Gastrocnemius medialis (tissue), 4 donors: ENCODE measurements at regions not wholly inside any gene's neighbourhood (a gene's known extent, or its start where the extent isn't known, plus 50 kb on each side); places are given as distances from the start of the nearest gene placed in this dataset.
"Not testable (repeated sequence)": the region's sequence is repeated elsewhere in the genome, so short reads cannot be mapped to it uniquely, and the experiment has no call there.

Experiments used
- ATAC-seq, 2 donors: fragments of 150-250 bp; one replicate each; pipeline ENCODE4 v1.9.1; 2016
- DNase-seq, 2 donors: peaks; one replicate each; pipeline ENCODE4 v3.0.0-alpha.2; 2019
- H3K27ac ChIP-seq, 4 donors: fragments of 200-600 bp; sonication (generic); 1 replicate in 1 of 4; 2 replicates in 3 of 4; pipeline ENCODE4 v1.5.1; 2016 to 2018; ENCODE audit warnings: mild to moderate bottlenecking in 2 of 4, moderate library complexity in 1 of 4
- H3K27me3 ChIP-seq, 3 donors: fragments of 200-600 bp; sonication (generic) in 2 of 3; 1 replicate in 1 of 3; 2 replicates in 2 of 3; pipeline versions ENCODE4 v1.5.1 to v1.6.0; 2016 to 2019; ENCODE audit warnings: mild to moderate bottlenecking in 1 of 3, moderate library complexity in 1 of 3
- H3K36me3 ChIP-seq, 2 donors: fragments of 200-600 bp; sonication (generic) in 1 of 2; one replicate each; pipeline ENCODE4 v1.5.1; 2017 to 2018
- H3K4me1 ChIP-seq, 2 donors: fragments of 200-600 bp; sonication (generic) in 1 of 2; one replicate each; pipeline ENCODE4 v1.5.1; 2016 to 2017; ENCODE audit warnings: mild to moderate bottlenecking in 2 of 2
- H3K4me3 ChIP-seq, 4 donors: fragments of 200-600 bp; sonication (generic) in 3 of 4; 1 replicate in 1 of 4; 2 replicates in 3 of 4; pipeline ENCODE4 v1.5.1; 2016 to 2019; ENCODE audit warnings: mild to moderate bottlenecking in 2 of 4
- H3K9me3 ChIP-seq, 3 donors: fragments of 200-600 bp; sonication (generic) in 2 of 3; 1 replicate in 1 of 3; 2 replicates in 2 of 3; pipeline ENCODE4 v1.5.1; 2016 to 2019
- CTCF ChIP-seq, 5 experiments: fragments of 450-650 bp in 3 of 5; fragments of 200-600 bp in 2 of 5; sonication (generic) in 2 of 5; IDR thresholded peaks in 4 of 5; conservative IDR thresholded peaks in 1 of 5; 1 replicate in 4 of 5; 2 replicates in 1 of 5; pipeline ENCODE4 v1.5.1; 2016 to 2019; ENCODE audit warnings: antibody characterized with exemption in 5 of 5, mild to moderate bottlenecking in 3 of 5, moderate library complexity in 3 of 5
- POLR2A ChIP-seq, 2 donors: fragments of 450-650 bp; IDR thresholded peaks; one replicate each; pipeline ENCODE4 v1.6.1; 2017; ENCODE audit warnings: antibody characterized with exemption in 2 of 2, mild to moderate bottlenecking in 2 of 2, moderate library complexity in 2 of 2
- in situ Hi-C, 4 donors: fragments of 200-750 bp; cut with MboI; loops; one replicate each; pipeline versions ENCODE4 v1.15.0 to v1.8.0; 2017; ENCODE audit warnings: low sequenced_read_pairs in 4 of 4
- intact Hi-C: fragments of 100-400 bp; cut with DNase I; formaldehyde crosslinking; loops from one replicate; pipeline ENCODE4 v1.15.1; 2023; ENCODE audit warnings: low total_unique reads

- no peak for DNase-seq
- no peak overlapping the region for H3K27ac ChIP-seq
- in situ Hi-C loops (no loop called here), intact Hi-C loops (no loop called here)
- no peaks in the 10 kb centered on the region for H3K9me3 ChIP-seq
- no peaks in the 10 kb centered on the region for H3K36me3 ChIP-seq
- no peaks in the 10 kb centered on the region for H3K4me1 ChIP-seq
- no peak for TF ChIP-seq POLR2A (IDR thresholded peaks at IDR 0.05)
- no peak for TF ChIP-seq CTCF (IDR thresholded peaks at IDR 0.05 in 4 of 5, conservative IDR thresholded peaks at IDR 0.05 in 1 of 5)
- no peak overlapping the region for H3K4me3 ChIP-seq
- H3K27me3 ChIP-seq, result no peaks in the 10 kb centered on the region
- no peak for ATAC-seq
Measured at GRCh38 chr6:103335412-103335811, 1524.3 kb downstream of the HACE1 start.

- no peak overlapping the region for H3K27ac ChIP-seq
- H3K4me1 ChIP-seq, result no peaks in the 10 kb centered on the region
- DNase-seq (no peak), ATAC-seq (no peak)
- in situ Hi-C loops, result loop anchor here in 1 of 4 donors (10.0 kb wide), 1 partner anchor 62 kb away; no protein-coding TSS in a partner anchor
- intact Hi-C loops, result no loop called here
- no peaks in the 10 kb centered on the region for H3K9me3 ChIP-seq
- H3K27me3 ChIP-seq, result no peaks in the 10 kb centered on the region
- TF ChIP-seq POLR2A (IDR thresholded peaks at IDR 0.05), result no peak
- TF ChIP-seq CTCF (IDR thresholded peaks at IDR 0.05 in 4 of 5, conservative IDR thresholded peaks at IDR 0.05 in 1 of 5), result no peak
- H3K36me3 ChIP-seq, result no peaks in the 10 kb centered on the region
- no peak overlapping the region for H3K4me3 ChIP-seq
Measured at GRCh38 chr6:103326760-103327757, 1532.7 kb downstream of the HACE1 start.

GRCh38 chr6:103313432-103313831 lies 1546.3 kb downstream of the HACE1 start:
- intact Hi-C loops (no loop called here), in situ Hi-C loops (no loop called here)
- H3K36me3 ChIP-seq, result no peaks in the 10 kb centered on the region
- H3K27me3 ChIP-seq, result no peaks in the 10 kb centered on the region
- H3K4me1 ChIP-seq, result no peaks in the 10 kb centered on the region
- no peaks in the 10 kb centered on the region for H3K9me3 ChIP-seq
- no peak overlapping the region for H3K4me3 ChIP-seq
- ATAC-seq, result no peak
- TF ChIP-seq POLR2A (IDR thresholded peaks at IDR 0.05), result no peak
- TF ChIP-seq CTCF (IDR thresholded peaks at IDR 0.05 in 4 of 5, conservative IDR thresholded peaks at IDR 0.05 in 1 of 5), result no peak
- no peak for DNase-seq
- H3K27ac ChIP-seq, result no peak overlapping the region

GRCh38 chr6:103294376-103294775 lies 1565.3 kb downstream of the HACE1 start:
- H3K27me3 ChIP-seq, H3K36me3 ChIP-seq, intact Hi-C loops, ATAC-seq, H3K9me3 ChIP-seq, H3K4me1 ChIP-seq, H3K4me3 ChIP-seq, H3K27ac ChIP-seq, DNase-seq, in situ Hi-C loops: not testable (repeated sequence)

- in situ Hi-C loops, result loop anchor here in 1 of 4 donors (5.0 kb wide), 1 partner anchor 32 kb away; no protein-coding TSS in a partner anchor
- H3K9me3 ChIP-seq, result no peaks in the 10 kb centered on the region
- H3K4me1 ChIP-seq, result no peaks in the 10 kb centered on the region
- TF ChIP-seq CTCF (IDR thresholded peaks at IDR 0.05 in 4 of 5, conservative IDR thresholded peaks at IDR 0.05 in 1 of 5), result no peak
- no peak for TF ChIP-seq POLR2A (IDR thresholded peaks at IDR 0.05)
- H3K4me3 ChIP-seq, result no peak overlapping the region
- no peaks in the 10 kb centered on the region for H3K27me3 ChIP-seq
- DNase-seq (no peak), ATAC-seq (no peak)
- H3K36me3 ChIP-seq, result no peaks in the 10 kb centered on the region
- H3K27ac ChIP-seq, result no peak overlapping the region
- intact Hi-C loops, result no loop called here
Measured at GRCh38 chr6:103284835-103285234, 1574.9 kb downstream of the HACE1 start.
